HG02759 (cell line): ENCODE measurements at regions not wholly inside any gene's neighbourhood (a gene's known extent, or its start where the extent isn't known, plus 50 kb on each side); places are given as distances from the start of the nearest gene placed in this dataset.

Experiments used
- ATAC-seq: cut with Tn5 transposase; IDR thresholded peaks from one replicate; pipeline ENCODE4 v1.9.1; 2021; ENCODE audit warnings: mild to moderate bottlenecking, moderate library complexity; ENCODE audit not compliant: unreplicated experiment

DNA sequence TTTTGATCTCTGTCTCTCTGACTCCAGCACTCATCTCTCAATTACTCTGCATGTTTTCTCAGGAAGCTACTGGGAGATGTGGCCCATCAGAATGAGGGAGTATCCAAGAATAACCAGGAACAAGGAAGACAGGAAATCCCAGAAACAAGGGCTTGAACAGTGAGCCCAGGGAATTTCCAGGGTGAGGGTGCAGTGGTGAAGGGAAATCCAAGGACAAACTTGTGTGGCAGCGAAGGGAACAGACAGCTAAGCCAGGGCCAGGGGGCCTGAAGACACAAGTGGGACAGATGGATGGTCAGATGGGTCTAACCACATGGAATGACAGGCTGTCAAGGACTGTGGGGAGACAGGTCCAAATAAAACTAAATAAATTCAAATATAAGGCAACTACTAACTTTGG, 121.8 kb upstream of the ERRFI1 start:
- no peak for ATAC-seq

DNA sequence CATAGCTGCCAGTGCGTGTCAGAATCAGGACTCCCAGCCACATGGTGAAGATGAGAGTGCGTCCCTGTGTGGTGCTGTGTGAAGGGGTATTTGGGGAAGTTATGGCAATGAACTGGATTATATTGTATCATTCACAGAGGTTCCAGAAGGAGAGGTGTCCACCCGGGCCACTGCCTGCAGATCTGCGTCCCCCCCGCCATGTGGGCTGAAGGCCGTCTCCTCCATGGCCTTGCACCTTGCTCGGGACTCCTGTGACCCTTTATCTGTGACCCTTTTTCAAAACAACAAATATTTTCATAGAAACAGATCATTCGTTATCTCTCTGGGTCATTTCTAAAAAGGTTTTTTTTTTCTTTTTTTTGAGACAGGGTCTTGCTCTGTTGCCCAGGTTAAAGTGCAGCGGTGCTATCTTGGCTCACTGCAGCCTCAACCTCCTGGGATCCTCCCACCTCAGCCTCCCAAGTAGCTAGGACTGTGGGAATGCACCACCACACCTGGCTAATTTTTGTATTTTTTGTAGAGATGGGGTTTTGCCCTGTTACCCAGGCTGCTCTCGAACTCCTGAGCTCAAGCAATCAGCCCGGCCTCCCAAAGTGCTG, 120.2 kb upstream of the ERRFI1 start:
- ATAC-seq: no peak

- ATAC-seq: no peak
These were observed 119.6 kb upstream of the ERRFI1 start for GRCh38 chr1:8145545-8146202.

- no peak for ATAC-seq
These were observed 118.2 kb upstream of the ERRFI1 start for GRCh38 chr1:8144323-8144722.

DNA sequence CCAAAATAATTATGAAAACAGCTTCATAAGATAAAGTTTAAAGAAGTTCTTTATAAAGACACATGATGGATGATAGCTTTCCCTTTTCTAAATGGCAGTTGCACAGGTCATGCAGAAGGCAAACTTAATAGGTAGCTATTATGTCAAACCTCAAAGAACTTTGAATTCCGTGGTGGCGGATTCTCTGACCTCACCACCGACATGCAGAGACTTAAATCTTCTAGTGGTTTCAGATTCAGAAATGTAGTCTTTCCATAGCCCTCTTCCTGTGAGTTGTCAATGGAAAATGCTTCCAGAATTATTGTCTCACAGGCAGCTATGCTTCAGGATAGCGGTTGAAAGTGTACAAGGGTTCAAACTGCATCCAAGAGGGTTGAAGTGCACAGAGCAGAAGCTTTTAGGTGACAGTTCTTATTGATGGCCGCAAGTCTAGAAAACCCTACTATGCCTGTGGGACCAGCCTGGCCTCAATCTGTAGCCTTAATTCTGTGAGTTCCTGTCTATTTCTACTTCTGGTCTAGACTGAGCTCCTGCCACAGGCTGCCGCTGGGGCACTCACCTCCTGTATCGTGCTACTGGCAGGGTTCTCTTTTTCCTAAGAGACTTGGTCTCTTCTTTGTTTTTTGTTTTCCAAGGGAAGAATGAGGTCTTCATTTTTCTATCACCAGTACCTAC, 117.0 kb upstream of the ERRFI1 start:
- no peak for ATAC-seq

GRCh38 chr1:8139941-8140340, 113.8 kb upstream of the ERRFI1 start:
- no peak for ATAC-seq

DNA sequence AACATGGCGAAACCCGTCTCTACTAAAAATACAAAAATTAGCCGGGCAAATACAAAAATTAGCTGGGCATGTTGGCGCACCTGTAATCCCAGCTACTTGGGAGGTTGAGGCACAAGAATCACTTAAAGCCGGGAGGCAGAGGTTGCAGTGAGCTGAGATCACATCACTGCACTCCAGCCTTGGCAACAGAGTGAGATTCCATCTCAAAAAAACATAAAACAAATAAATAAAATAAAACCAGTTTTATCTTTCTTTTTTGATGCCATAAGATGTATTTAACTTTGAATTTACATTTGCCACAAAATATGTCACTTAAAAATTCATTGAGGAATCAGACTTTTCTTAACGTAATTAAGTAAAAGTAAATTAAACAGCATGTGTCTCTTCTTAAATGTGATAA, 113.3 kb upstream of the ERRFI1 start:
- ATAC-seq: no peak

GRCh38 chr1:8138673-8139072, 112.6 kb upstream of the ERRFI1 start:
- ATAC-seq: no peak

- ATAC-seq: no peak
These were observed 111.6 kb upstream of the ERRFI1 start for GRCh38 chr1:8137481-8138244.

GRCh38 chr1:8136766-8137165, 110.7 kb upstream of the ERRFI1 start:
- no peak for ATAC-seq

- no peak for ATAC-seq
These were observed 109.1 kb upstream of the ERRFI1 start for GRCh38 chr1:8135250-8135649.

DNA sequence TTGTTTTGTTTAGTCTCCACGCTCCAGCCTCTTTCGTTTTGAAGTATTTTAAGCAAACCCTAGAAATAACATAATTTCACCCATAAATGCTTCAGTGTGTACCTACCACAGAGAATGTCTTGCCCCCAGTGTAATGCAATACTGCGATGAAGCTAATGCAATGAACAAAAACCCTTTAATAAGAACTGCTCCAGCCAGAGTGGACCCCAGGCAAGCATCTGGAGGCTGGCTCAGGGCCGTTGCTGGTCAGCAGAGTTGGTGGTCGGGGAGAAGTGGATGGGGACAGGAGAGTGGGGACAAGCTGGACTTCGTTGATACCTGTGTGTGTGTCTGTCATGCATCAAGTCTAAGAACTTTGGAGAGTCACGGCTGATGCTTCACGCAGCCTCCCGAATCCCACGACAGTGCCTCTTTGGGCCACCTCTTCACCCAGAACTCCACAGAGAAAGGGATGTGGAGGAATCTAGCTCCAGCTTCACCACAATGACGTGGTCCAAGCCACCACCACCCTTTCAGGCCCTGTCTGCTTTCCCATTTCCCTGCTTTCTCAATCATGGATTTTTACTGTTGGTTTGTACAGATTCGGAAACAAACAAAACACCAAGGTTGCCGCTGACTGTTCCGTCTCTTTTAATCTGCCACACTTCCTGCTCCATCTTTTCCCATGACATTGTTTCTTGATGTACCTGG, 108.6 kb upstream of the ERRFI1 start:
- ATAC-seq: no peak

- ATAC-seq: no peak
These were observed 107.7 kb upstream of the ERRFI1 start for GRCh38 chr1:8133657-8134430.

GRCh38 chr1:8133190-8133589, 107.1 kb upstream of the ERRFI1 start:
- ATAC-seq: no peak

GRCh38 chr1:8127171-8127641, 101.1 kb upstream of the ERRFI1 start:
- ATAC-seq: no peak

GRCh38 chr1:8122477-8123407, 96.6 kb upstream of the ERRFI1 start:
- ATAC-seq: no peak

GRCh38 chr1:8122160-8122476, 96.0 kb upstream of the ERRFI1 start:
- ATAC-seq: no peak

- no peak for ATAC-seq
These were observed 95.4 kb upstream of the ERRFI1 start for GRCh38 chr1:8121261-8122159.
